ENCODE measurements at regions not wholly inside any gene's neighbourhood (a gene's known extent, or its start where the extent isn't known, plus 50 kb on each side); places are given as distances from the start of the nearest gene placed in this dataset.

GRCh38 chr13:91100944-91101343 lies 246.5 kb upstream of the MIR17HG start:
- Mint-ChIP-seq H3K9me3 (no peaks in the 10 kb centered on the region), H3K27ac (no peak overlapping the region), H3K36me3 (ENCODE audit: low read depth) (no peaks in the 10 kb centered on the region), H3K4me1 (peaks cover 5% of the 10 kb centered on the region; the same call in 2 of the 3 replicates), H3K4me3 (no peak overlapping the region), H3K27me3 (ENCODE audit: insufficient read depth, low read depth, poor library complexity) (peaks cover 2% of the 10 kb centered on the region)
- Histone ChIP-seq H3F3A (replicated peaks; ENCODE audit: low read depth) (no peaks in the 10 kb centered on the region), H3K27ac (ENCODE audit: low read depth) (no peak overlapping the region), H3K9me2 (ENCODE audit: insufficient read depth) (no peaks in the 10 kb centered on the region), H3K4me1 (ENCODE audit: insufficient read depth) (no peaks in the 10 kb centered on the region), H3K79me2 (replicated peaks; ENCODE audit: insufficient read depth) (no peaks in the 10 kb centered on the region), H3K4me2 (no peak overlapping the region), H3K36me3 (ENCODE audit: insufficient read depth) (no peaks in the 10 kb centered on the region), H3K4me3 (no peak overlapping the region), H2AFZ (no peak overlapping the region), H3K27me3 (ENCODE audit: insufficient read depth) (no peaks in the 10 kb centered on the region), H4K20me1 (replicated peaks; ENCODE audit: insufficient read depth) (no peaks in the 10 kb centered on the region)
- TF ChIP-seq ETS1 (IDR thresholded peaks at IDR 0.05) = no peak
- TF ChIP-seq EZH2 (IDR thresholded peaks at IDR 0.05; ENCODE audit: low read depth, unreplicated experiment) = no peak
- TF ChIP-seq ZNF462 (CRISPR knock-in tag; IDR thresholded peaks at IDR 0.05) = no peak
- TF ChIP-seq CTCF (conservative IDR thresholded peaks at IDR 0.05; ENCODE audit: low read depth in 2 of 2) = no peak
- no peak for TF ChIP-seq REST (IDR thresholded peaks at IDR 0.05; ENCODE audit: unreplicated experiment)
- TF ChIP-seq NANOG (IDR thresholded peaks at IDR 0.05; ENCODE audit: borderline replicate concordance) = no peak
- TF ChIP-seq POLR2AphosphoS5 (IDR thresholded peaks at IDR 0.05; ENCODE audit: low read depth) = no peak
- TF ChIP-seq EZH2phosphoT487 (IDR thresholded peaks at IDR 0.05; ENCODE audit: unreplicated experiment) = no peak
- no peak for TF ChIP-seq STAT1 (IDR thresholded peaks at IDR 0.05; ENCODE audit: unreplicated experiment)
- TF ChIP-seq ZNF331 (CRISPR knock-in tag; IDR thresholded peaks at IDR 0.05; ENCODE audit: low read depth) = no peak
- TF ChIP-seq CREB1 (CRISPR knock-in tag; IDR thresholded peaks at IDR 0.05; ENCODE audit: low read depth) = no peak
- TF ChIP-seq JUNB (IDR thresholded peaks at IDR 0.05; ENCODE audit: unreplicated experiment) = no peak
- no peak for TF ChIP-seq ZNF114 (CRISPR knock-in tag; IDR thresholded peaks at IDR 0.05)
- ATAC-seq (no peak), DNase-seq (ENCODE audit: low spot score) (no peak)

Measured in GM23338 (cell line).